Inflammatory macrophage treated with lipopolysaccharide for 1 hour (primary cell): ENCODE measurements at regions not wholly inside any gene's neighbourhood (a gene's known extent, or its start where the extent isn't known, plus 50 kb on each side); places are given as distances from the start of the nearest gene placed in this dataset.

ENCODE experiments used
- DNase-seq, 2 donors: peaks; one replicate each; pipeline ENCODE4 v3.0.0-alpha.2; 2020 to 2022

DNA sequence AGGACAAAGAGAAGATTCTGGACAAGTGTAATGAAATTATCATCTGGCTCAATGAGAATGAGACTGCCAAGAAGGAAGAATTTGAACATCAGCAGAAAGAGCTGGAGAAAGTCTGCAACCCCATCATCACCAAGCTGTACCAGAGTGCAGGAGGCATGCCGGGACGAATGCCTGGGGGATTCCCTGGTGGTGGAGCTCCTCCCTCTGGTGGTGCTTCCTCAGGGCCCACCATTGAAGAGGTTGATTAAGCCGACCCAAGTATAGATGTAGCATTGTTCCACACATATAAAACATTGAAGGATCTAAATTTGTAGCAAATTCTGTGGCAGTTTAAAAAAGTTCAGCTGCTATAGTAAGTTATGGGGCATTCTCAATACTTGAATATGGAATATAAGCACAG lies 174.3 kb upstream of the CCND2 start:
- no peak for DNase-seq

DNA sequence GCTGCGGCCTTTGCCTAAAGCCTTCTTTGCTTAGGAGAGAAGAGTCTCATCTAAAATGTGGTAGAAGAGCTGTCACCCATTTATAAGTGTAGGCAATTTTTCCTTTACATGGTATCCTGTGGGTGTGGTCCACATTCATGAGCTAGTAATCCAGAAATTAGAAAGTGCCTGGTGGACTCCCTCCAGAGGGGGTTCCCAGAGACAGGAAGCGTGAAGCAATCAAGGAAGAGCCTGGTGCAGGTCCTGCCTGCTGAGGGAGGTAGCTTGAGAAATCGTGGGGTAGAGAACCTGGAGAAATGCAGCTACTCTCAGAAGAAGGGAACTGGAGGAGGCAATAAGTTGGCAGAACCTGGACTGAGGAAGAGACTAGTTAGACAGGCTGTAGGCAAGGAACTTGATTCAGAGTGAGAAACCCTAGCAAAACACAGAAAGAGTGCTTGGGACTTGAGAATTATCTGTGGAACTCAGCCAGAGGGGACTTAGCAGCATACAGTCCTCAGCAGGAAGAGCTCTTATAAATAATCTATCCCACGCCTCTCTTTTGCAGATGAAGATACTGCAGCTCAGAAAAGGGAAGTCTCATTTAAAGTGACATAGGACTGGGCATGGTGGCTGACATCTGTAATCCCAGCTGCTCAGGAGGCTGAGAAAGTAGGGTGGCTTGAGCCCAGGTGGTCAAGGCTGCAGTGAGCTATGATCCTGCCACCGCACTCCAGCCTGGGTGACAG lies 182.4 kb upstream of the CCND2 start:
- peak; percentile 39 to 68 for DNase-seq

- DNase-seq, result no peak
These were observed 183.6 kb upstream of the CCND2 start for GRCh38 chr12:4089956-4090355.

DNA sequence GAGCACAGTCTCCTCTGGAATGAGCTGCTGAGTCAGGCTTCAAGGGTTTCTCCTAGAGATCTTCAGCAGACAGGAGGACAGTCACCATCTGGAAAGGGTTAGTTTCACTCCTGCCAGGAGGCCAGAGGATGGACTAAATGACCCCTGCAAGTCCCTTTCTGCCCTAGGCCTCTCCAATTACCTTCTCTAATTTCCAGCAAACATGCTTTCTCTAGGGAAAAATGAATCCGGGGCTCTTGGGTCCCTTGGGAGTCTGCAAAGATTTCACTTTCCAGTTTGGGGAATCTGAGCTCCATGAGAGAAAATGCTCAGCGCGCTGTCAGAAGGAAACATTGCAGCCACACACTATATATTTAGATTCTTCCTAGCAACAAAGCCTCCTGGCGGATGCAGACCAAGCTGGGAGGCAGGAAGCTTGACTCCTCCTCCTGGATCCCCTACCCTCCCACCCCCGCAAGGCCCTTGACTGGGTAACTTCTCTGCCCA lies 184.4 kb upstream of the CCND2 start:
- DNase-seq, result no peak

- DNase-seq, result no peak
These were observed 185.1 kb upstream of the CCND2 start for GRCh38 chr12:4088451-4088850.

DNA sequence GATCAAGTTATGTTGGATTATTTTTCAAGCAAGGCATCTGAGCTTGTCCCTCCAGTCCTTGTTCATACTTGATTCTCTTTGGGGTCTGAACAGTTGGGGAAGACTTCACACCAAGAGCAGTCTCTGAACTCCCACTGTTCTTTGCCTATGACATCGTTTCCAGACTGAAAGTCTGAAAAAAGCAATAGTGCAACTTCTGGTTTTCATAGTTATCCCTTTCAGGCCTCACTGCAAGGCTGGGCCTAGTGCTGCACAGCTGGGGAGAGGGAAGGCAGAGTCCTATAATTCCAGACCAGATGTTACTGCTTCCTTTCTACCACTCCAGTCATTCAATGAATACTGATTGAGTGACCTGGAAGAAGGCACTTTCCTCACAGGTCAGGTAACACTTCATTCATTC lies 187.1 kb upstream of the CCND2 start:
- DNase-seq, result no peak

DNA sequence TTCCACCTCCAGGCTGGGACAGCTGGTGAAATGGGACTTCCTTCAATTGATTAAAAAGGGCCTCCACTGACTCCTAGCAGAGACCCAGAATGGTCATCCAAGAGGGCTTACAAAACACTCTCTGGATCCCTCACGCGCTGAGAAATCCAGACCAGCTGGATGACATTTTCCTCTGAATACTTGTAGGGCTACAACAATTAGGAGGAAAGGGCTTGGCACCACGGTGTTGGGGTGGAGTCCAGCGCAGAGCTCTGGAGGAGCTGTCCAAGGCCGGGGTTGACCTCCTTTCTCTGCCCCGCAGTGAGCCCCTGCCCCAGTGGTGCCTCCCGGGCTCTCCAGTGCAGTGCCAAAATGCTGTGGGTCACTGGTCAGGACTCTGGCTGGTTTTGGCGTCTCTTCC lies 189.0 kb upstream of the CCND2 start:
- no peak for DNase-seq

GRCh38 chr12:4082809-4083403 lies 190.7 kb upstream of the CCND2 start:
- no peak for DNase-seq

GRCh38 chr12:4080213-4080612 lies 193.3 kb upstream of the CCND2 start:
- DNase-seq, result no peak

GRCh38 chr12:4074129-4074528 lies 199.4 kb upstream of the CCND2 start:
- DNase-seq, result no peak

GRCh38 chr12:4069670-4070010 lies 196.4 kb upstream of the PARP11 start:
- DNase-seq, result no peak

DNA sequence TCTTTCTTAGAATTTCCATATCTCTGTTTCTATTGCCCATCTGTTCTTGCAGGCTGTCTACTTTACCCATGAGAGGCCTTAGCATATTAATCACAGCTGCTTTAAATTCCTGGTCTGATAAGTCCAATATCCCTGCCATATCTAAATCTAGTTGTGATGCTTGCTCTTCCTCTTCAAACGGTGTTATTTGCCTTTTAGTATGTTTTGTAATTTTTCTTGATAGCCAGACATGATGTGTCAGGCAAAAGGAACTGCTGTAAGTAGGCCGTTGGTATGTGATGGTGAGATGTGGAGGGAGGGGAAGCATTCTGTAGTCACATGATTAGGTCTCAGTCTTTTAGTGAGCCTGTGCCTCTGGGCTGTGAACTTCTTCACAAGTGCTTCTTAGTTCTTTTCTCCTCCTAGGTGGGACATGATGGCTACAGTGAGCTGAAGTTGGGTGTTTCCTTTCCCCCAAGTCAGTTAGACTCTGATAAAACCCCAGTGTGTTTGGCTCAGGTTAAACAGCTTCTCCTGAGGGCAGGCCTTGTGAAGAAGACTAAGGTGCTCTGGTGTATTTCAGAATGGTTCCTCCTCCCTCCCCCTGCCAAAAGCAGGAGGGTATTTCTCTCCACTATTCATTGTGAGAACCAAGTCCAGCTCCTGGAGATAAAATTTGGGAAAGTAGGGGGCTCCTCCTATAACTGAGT lies 195.9 kb upstream of the PARP11 start:
- DNase-seq, result no peak

- DNase-seq, result no peak
These were observed 190.8 kb upstream of the PARP11 start for GRCh38 chr12:4064008-4064407.

DNA sequence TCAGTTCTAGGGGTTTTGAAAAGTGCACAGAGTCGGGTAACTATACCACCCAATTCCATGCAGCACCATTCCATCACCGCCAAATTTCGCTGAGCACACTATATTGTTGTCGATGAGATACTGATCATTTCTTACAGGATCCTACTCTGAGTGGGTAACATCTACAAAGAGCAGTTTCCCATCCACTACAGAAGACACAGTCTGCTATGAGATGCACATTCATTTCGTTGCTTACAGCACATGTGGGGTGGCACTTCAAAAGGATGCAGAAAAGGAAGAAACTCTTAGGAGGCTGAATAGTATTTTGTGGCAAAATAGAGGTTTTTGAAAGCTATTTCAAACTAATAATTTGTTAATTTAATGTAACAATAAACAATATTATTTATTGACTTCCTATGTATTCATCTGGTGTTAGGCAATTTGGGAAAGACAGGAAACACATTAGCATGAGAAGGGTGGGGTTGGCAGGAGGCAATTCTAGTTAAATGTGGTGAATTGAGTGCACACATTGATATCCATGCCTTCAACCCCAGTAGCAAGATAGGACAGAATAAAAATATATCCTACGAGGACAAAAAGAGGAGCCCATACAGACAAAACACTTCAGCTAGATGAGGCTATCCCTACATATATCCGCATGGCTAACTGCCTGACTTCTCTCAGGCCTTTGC lies 186.8 kb upstream of the PARP11 start:
- no peak for DNase-seq

GRCh38 chr12:4056910-4057845 lies 184.0 kb upstream of the PARP11 start:
- no peak for DNase-seq

GRCh38 chr12:4054630-4055029 lies 181.4 kb upstream of the PARP11 start:
- no peak for DNase-seq

DNA sequence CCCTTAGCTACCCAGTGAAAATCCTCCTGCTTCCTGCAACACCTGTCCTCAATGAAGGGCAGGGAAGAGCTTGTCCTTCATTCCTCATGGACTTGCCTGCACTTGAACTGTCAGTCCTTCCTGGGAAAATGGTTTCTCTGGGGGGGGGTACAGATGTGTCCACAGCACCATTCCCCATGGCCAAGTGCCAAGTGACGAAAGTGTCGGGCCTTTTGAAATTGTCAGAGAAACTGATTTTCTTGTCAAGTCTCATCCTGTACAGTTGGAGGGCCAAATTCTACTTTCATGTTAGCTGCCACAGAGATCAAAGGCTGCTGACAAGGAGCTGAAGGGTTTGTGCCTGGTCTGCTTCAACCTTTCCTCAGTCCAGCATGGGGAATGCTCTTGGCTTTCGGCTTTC lies 179.5 kb upstream of the PARP11 start:
- DNase-seq, result no peak

GRCh38 chr12:4051596-4051995 lies 178.4 kb upstream of the PARP11 start:
- DNase-seq, result no peak

GRCh38 chr12:4050340-4050739 lies 177.1 kb upstream of the PARP11 start:
- no peak for DNase-seq

GRCh38 chr12:4049298-4050080 lies 176.3 kb upstream of the PARP11 start:
- no peak for DNase-seq

- DNase-seq, result no peak
These were observed 174.2 kb upstream of the PARP11 start for GRCh38 chr12:4047421-4047820.

DNA sequence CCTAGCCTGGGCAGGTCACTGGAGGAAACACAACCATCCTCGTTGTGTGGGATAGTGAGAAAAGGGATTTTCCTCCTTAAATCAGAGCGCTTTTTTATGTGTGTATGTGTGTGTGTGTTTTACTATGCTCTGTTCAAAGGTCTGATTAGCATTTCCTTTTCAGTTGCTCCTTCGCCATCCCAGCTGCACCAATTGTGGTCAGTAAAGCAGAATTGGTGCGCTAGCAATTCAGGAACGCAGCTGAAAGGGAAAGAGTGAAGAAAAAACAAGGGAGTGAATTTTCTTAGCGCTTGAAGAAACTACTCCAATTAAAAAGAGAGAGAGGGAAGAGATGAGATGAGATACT lies 173.3 kb upstream of the PARP11 start:
- DNase-seq, result no peak
